NOMO-1 treated with DMSO at 0.1 percent for 48 hours (cell line): ENCODE measurements at regions not wholly inside any gene's neighbourhood (a gene's known extent, or its start where the extent isn't known, plus 50 kb on each side); places are given as distances from the start of the nearest gene placed in this dataset.
"Not testable (repeated sequence)": the region's sequence is repeated elsewhere in the genome, so short reads cannot be mapped to it uniquely, and the experiment has no call there.

Experiments
- DNase-seq: peaks from one replicate; lab custom pipeline; 2025; ENCODE audit not compliant: unreplicated experiment; lab: John Stamatoyannopoulos, UW

GRCh38 chr2:83990636-83991035 is 468.4 kb downstream of the SUCLG1 start:
- DNase-seq: no peak

DNA sequence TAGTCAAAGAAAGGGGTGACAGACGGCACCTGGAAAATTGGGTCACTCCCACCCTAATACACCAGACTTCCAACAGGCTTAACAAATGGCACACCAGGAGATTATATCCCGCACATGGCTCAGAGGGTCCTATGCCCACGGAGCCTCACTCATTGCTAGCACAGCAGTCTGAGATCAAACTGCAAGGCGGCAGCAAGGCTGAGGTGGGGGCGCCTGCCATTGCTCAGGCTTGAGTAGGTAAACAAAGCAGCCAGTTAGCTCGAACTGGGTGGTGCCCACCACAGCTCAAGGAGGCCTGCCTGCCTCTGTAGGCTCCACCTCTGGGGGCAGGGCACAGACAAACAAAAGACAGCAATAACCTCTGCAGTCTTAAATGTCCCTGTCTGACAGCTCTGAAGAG is 482.5 kb downstream of the SUCLG1 start:
- DNase-seq: not testable (repeated sequence)

DNA sequence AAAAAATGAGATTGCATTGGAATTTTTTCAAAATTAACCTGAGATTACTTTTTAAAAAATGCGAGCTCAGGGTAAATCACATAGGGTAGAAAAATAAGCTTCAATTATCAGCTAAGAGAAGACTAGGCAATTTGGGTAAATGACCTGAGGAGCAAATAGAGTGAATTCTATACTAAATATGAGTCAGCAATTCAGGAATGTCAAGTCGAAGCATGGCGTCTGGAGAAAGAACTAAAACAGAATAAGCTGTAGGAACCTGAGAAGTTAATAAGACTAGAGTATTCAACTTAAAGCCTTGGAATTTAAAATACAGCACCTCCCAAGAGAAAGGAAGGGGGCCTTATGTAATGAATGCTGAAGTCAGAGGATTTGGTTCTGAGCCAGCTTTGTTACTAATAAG is 487.0 kb downstream of the SUCLG1 start:
- no peak for DNase-seq

- DNase-seq: no peak
These were observed 487.5 kb downstream of the SUCLG1 start for GRCh38 chr2:83971547-83971946.

DNA sequence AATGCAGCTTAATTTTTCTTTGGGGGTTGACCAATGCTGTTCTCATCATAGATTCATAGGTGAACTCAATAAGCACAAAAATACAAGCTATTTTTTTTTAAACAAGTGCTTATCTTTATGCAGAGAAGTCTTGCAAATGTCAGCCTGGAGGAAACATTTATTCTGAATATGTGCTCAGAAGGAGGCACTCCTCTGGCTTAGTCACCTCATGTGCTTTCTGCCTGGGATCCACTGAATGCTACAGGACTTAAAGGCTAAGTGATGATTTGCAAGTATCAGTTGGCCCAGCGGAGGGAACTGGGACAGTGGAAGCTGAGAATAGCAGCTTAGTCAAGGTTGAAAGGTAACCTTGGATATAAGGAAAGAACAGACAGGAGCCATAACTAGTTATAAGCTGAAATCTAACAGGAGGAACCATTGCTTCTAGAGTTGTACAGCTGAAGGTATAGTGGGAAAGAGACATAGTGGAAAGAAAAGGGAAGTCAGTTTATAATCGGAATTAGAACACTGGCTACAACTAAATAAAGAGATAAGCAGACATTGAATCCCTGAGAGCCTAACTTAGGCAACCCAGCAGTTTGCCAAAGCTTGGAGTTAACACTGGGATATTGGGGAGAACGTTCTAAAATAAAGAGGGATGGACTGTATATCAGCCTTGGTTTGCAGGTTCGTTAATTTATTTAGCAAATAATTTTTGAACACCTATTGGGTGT is 488.7 kb downstream of the SUCLG1 start:
- DNase-seq: no peak

DNA sequence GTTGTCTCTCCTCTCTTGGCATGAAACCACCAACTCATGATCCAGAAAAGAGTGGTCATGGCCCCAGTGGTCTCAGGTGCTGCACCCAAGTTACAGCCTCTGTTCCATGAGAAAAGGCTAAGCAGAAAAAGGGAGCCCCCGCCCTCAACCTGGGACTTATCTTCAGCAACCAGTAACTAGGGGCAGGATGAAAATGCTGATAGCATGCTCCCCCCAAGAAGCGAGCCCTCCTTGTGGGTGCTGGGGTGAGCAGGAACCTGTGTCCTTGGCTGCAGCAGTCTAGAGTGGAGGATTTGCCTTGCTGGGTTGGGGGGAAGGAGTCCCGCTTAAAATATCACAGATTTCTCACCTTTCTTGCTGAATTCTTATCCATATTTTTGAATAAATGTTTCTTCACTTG is 490.0 kb downstream of the SUCLG1 start:
- no peak for DNase-seq

DNA sequence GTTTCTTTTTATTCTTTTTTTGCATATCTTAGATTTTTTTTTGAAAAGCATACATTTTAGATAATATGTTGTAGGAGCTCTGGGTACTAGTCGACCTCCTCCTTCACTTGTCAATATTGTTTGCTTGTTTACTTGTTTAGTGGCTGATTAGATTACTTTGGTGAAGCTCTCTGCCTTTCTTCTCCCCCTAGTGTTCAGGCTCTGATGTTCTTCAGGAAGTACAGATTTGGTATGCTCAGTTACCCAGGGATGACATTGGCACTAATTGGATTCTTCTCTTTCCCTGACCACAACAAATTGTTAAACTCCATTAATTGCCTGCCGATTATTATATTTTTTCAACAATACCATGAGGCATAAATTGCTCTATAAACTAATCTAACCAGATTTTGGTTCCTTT is 491.2 kb downstream of the SUCLG1 start:
- no peak for DNase-seq

GRCh38 chr2:83966946-83967345 is 492.1 kb downstream of the SUCLG1 start:
- not testable (repeated sequence) for DNase-seq

DNA sequence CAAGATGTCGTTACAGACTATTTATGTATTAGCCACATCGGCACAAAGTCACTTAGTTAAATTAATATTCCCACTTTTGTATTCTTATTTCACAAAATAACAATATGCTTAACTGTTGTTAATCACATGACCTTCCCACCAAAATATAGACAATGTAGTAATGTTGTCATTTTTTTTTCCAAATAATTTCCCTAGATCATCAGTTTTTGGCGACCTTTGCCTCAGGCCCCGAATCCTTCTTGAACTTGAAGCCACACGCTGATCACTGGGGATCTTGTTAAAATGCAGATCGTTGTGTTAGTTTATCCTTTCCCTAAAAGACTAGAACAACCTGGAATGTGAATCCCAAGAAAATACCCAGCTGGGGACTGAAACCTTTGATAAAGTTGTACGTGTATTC is 497.6 kb downstream of the SUCLG1 start:
- no peak for DNase-seq

DNA sequence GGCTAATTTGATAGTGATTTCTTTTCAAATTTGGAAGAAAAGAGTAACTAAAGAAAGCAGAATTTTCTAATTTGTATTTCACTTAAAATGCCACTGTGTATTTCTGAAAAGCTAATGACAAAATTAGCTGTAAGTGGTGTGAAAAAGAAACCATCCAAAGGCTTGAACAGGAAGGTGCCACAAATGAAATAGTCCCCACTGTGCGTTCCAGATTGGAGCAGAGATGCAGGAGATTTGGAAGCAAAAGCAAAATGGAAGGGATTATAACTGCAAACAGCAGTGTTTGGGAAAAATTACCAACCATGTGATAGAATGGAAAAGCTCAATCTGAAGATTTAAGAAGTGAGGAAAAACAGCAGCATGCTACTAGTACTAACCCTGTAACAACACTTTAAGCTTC is 498.7 kb downstream of the SUCLG1 start:
- DNase-seq: no peak

DNA sequence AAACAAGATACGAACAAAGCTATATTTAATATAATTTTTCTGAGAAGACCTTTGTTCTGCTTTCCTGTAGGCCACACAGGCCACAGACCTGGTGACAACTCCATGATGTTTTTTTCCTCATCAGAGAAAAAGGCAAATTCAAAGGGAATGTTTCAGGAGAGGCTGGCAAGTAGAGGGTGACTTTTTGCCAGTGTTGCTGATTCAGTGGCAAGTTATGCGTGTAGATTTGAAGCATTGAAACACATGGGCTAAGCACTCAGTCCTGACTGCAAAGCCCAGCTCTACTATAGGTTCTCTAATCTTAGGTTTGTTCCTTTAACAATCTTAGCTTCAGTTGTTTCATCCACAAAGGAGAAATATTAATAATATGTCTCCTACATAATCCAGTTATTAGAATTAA is 499.8 kb downstream of the SUCLG1 start:
- no peak for DNase-seq

DNA sequence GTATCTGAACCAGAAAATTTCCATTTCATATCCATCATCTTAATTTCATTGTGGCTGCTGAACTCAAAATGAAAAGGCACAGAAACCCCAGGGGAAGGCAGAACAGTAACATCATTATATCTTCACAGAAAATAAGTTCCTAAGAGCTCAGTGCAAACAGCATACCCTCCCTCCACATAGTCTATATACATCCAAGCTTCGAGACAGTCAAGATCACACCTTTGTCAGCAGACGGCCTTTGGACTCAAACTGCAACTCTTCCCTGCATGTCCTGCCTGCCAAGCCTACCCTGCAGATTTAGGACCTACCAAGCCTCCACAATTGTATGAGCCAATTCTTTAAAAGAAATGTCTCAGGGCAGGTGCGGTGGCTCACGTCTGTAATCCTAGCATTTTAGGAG is 502.1 kb downstream of the SUCLG1 start:
- no peak for DNase-seq

- no peak for DNase-seq
These were observed 505.4 kb downstream of the SUCLG1 start for GRCh38 chr2:83953697-83954096.

DNA sequence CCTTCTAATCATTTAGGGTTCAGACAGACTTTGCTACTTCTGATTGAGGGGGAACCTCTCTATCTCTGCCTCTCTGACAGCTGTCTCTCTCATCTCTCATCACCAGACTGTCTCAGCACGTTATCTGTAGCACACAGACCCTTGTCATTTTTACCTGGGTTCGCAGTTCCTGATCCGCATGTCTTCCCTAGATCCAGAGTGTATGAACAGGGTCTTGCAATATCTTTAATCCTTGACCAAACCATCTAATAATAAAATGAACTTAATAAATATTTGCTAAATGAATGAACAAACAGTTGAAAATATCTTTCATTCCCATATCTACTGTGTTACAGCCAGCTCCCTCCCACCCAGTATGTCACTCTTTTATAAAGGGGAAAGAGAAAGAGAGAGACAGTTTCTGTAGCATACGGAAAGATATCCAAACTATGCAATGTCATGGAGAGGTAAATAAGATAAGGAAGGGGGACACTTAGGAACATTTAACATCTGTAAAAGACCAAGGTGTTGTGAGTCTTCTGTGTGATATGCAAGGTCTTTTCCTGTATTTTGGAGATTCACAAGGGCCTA is 507.6 kb downstream of the SUCLG1 start:
- no peak for DNase-seq

- DNase-seq: no peak
These were observed 509.7 kb downstream of the SUCLG1 start for GRCh38 chr2:83949361-83949760.

DNA sequence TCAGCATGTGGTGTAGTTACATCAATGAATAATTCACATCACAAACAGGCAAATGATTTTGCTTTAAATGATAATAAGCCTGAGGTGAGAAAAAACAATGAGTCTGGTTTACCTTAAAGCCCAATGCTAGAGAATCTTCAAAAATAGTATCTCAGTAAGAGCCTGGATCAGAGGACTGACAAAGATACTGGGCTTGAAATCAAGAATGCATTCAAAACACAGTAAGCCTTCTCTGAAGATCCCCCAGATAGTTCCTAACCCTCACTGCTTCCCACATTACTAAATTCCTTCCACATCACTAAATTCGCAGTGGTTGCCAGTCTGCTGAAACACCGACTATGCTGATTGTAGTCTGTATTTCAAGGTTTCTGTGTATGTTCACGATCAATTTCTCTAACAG is 514.9 kb downstream of the SUCLG1 start:
- no peak for DNase-seq

GRCh38 chr2:83943265-83943664 is 515.8 kb downstream of the SUCLG1 start:
- no peak for DNase-seq

- no peak for DNase-seq
These were observed 517.2 kb downstream of the SUCLG1 start for GRCh38 chr2:83941886-83942285.

GRCh38 chr2:83933749-83934148 is 525.3 kb downstream of the SUCLG1 start:
- DNase-seq: no peak

DNA sequence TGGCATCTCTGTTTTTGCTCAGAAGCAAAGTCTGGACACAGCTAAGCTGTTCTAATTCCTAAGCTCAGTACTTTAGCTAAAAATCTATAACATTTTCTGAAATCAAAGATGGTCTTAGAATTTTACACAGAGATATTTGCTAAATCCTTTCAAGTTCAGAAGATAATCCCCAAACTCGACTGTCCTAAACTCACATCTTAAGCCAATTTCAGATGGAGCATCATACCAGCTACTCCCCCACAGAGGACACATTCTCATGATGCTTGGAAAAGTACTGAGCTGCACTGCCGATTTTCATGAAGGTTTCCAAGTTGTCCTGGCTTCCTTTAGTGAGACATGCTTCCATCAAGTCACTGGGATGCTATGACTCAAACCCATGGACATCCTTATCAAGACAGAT is 535.5 kb downstream of the SUCLG1 start:
- DNase-seq: no peak

GRCh38 chr2:83916559-83916958 is 542.5 kb downstream of the SUCLG1 start:
- DNase-seq: no peak

GRCh38 chr2:83915381-83915780 is 543.7 kb downstream of the SUCLG1 start:
- no peak for DNase-seq

- DNase-seq: no peak
These were observed 550.3 kb downstream of the SUCLG1 start for GRCh38 chr2:83908750-83909149.
